Activated B cell treated with CpG ODN at 0.5 μM for 24 hours (primary cell): ENCODE measurements at regions not wholly inside any gene's neighbourhood (a gene's known extent, or its start where the extent isn't known, plus 50 kb on each side); places are given as distances from the start of the nearest gene placed in this dataset.

Experiments used
- ATAC-seq: fragments of 200-7000 bp; cut with Tn5 transposase; one replicate; pipeline ENCODE4 v1.10.0; 2021; ENCODE audit warnings: low read depth, mild to moderate bottlenecking, moderate library complexity
- CTCF ChIA-PET: fragments of 350-600 bp; sonication (Branson Sonifier 250); formaldehyde crosslinking; loops from one replicate; lab custom pipeline; 2021; ENCODE audit warnings: antibody characterized with exemption; lab: Charles Lee
- POLR2A ChIA-PET: fragments of 350-600 bp; sonication (Branson Sonifier 250); formaldehyde crosslinking; loops from one replicate; lab custom pipeline; 2021; ENCODE audit warnings: antibody characterized with exemption; lab: Charles Lee
- DNase-seq: peaks from one replicate; pipeline ENCODE4 v3.0.0; 2022
- H3K27ac Mint-ChIP-seq: one replicate; pipeline ENCODE4 v1.8.0; 2020; ENCODE audit warnings: mixed read lengths
- H3K27me3 Mint-ChIP-seq: one replicate; pipeline ENCODE4 v1.8.0; 2021; ENCODE audit warnings: mixed read lengths
- H3K36me3 Mint-ChIP-seq: one replicate; pipeline ENCODE4 v1.8.0; 2021; ENCODE audit warnings: low read depth, mixed read lengths
- H3K4me1 Mint-ChIP-seq: one replicate; pipeline ENCODE4 v1.8.0; 2021; ENCODE audit warnings: mixed read lengths
- H3K4me3 Mint-ChIP-seq: one replicate; pipeline ENCODE4 v1.8.0; 2020; ENCODE audit warnings: mild to moderate bottlenecking, mixed read lengths
- H3K9me3 Mint-ChIP-seq: one replicate; pipeline ENCODE4 v1.8.0; 2020; ENCODE audit warnings: mixed read lengths
- intact Hi-C: fragments of 100-400 bp; cut with micrococcal nuclease; formaldehyde crosslinking; loops from one replicate; pipeline ENCODE4 v1.15.1; 2024
- TF ChIP-seq, protein P1 (sequence below): fragments of 200-600 bp; IDR thresholded peaks from one replicate; pipeline ENCODE4 v1.8.0; 2022; ENCODE audit warnings: antibody characterized with exemption, mild to moderate bottlenecking

DNA sequence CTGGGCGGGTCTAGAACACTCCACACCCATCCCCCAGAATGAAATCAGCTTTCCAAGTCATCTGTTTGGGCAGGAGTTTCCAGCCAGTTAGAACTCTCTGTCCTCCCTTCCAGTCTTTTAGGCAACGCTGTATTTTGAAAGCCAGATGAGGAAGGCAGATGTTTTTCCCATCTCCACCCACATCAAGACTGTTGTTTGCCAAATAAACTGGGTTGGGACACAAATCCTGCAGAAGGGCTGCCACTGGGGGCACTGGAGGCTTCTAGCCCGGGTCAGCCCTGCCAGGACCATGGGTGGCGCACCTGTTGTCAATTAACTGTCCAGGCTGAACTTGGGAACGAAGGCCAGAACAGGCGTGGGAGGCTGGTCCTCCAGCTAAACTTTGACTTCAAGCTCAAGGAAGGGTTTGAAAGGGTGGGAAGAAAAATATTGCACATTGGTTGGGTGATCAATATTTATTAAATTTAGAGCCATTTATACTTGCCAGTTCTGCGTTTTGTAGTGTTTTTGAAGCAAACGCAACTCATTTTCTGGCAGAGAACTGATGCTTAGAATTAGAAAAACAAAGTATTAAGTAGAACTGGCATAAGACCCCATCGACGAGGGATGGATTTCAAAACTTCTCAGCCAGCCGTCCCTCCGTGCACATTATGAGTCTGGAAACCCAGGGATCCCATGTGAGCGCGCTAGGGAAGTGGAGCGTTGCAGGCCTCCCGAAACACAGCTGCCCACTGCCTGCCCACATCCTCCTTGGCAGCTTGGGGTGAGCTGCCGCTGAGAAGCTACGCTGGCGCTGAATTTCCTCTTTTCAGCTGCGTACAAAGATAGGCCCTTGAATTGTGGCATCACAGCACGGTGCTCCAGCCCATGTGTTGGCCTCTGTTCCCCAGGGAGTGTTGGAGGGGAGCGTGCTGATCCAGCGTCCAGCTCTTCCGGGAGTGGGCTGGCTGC, 297.4 kb downstream of the QKI start:
- H3K36me3 Mint-ChIP-seq, result no peaks in the 10 kb centered on the region
- ATAC-seq (peak; percentile 72), DNase-seq (peak; percentile 48)
- peak overlapping the region; percentile 63 for H3K4me3 Mint-ChIP-seq
- intact Hi-C loops, result loop anchor here (1.0 to 2.0 kb wide), 3 partner anchors 8 to 299 kb away; no protein-coding TSS in a partner anchor
- CTCF ChIA-PET, result interaction anchor here (1.3 kb wide), 1 partner anchor 44 kb away, joined by 4 read pairs; no protein-coding TSS in a partner anchor
- no peaks in the 10 kb centered on the region for H3K9me3 Mint-ChIP-seq
- H3K27me3 Mint-ChIP-seq, result no peaks in the 10 kb centered on the region
- TF ChIP-seq, protein P1, sequence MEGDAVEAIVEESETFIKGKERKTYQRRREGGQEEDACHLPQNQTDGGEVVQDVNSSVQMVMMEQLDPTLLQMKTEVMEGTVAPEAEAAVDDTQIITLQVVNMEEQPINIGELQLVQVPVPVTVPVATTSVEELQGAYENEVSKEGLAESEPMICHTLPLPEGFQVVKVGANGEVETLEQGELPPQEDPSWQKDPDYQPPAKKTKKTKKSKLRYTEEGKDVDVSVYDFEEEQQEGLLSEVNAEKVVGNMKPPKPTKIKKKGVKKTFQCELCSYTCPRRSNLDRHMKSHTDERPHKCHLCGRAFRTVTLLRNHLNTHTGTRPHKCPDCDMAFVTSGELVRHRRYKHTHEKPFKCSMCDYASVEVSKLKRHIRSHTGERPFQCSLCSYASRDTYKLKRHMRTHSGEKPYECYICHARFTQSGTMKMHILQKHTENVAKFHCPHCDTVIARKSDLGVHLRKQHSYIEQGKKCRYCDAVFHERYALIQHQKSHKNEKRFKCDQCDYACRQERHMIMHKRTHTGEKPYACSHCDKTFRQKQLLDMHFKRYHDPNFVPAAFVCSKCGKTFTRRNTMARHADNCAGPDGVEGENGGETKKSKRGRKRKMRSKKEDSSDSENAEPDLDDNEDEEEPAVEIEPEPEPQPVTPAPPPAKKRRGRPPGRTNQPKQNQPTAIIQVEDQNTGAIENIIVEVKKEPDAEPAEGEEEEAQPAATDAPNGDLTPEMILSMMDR, result no peak
- POLR2A ChIA-PET, result interaction anchor here (0.9 to 1.6 kb wide), 2 partner anchors 45 kb away, joined by 3 to 10 read pairs; no protein-coding TSS in a partner anchor
- H3K27ac Mint-ChIP-seq, result peak overlapping the region; percentile 74
- H3K4me1 Mint-ChIP-seq, result peaks cover 86% of the 10 kb centered on the region

DNA sequence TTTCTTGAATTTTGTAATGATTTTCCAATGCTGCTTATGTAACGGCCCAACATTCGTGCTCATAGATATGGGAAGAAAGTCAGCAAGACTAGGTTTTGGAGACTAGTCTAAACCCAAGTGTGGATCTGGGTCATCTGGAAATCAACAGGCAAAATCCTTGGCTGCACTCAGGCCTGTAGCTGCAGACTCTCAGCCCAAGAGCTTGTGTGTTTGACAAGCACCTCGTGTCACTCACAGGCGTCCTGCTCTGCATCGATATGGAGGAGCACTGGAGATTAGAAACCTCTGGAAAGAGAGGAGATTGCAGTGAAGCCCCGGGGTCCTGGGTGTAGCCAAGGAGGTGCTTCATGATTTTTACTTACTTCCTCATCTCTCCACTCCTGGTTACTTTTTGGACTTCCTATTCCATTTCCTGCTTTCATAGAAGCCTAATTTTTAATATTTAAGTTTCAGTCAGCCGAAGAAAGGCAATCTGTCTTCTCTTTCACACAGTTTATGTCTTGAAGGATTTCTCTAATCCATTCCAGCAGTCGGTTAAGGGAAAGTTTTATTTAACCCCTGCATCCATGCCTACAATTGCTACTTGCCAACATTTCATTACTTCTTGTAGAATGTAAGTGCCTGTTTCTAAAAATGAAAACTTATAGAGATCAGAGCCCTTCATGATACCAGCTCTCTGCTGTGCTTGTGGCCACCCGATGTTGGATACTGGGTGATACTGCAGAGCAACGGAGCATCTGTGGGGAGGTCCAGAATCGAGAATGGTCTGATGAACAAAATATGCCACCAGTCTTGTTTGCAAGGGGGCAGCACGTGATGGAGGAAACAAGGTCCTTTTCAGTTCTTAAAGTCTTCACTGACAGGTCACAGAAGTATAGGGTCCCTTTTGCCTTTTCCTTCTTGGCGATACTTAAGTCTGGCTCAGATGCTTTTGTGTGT, 296.3 kb downstream of the QKI start:
- ATAC-seq, result no peak
- intact Hi-C loops, result no loop called here
- H3K27me3 Mint-ChIP-seq, result no peaks in the 10 kb centered on the region
- peak overlapping the region; percentile 54 for H3K4me3 Mint-ChIP-seq
- no peak for DNase-seq
- H3K36me3 Mint-ChIP-seq, result no peaks in the 10 kb centered on the region
- ChIA-PET CTCF (no interaction called here), POLR2A (interaction anchor here (0.6 kb wide), 1 partner anchor 295 kb away, joined by 3 read pairs; no protein-coding TSS in a partner anchor)
- H3K4me1 Mint-ChIP-seq, result peaks cover 88% of the 10 kb centered on the region
- no peaks in the 10 kb centered on the region for H3K9me3 Mint-ChIP-seq
- peak overlapping the region; percentile 74 for H3K27ac Mint-ChIP-seq
- TF ChIP-seq, protein P1, result no peak

DNA sequence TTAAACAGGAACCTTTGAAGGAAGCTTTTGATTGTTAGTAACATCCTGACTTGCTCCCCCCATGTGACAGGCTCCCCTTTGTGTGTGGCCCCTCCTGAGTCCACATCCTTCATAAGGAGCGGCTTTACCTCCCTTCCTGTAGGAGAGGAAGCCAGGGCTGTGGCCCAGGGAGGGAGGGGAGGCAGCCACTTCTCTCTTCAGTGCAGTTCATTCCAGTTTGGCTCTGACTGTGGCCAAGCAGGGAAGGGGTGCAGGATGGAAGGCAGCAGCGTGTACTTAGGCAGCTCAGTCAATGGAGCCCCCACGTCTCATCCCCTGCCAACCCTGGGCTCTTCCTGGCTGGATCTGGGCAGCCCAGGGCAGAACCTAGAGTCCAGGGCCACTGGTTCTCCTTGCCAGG, 295.2 kb downstream of the QKI start:
- Mint-ChIP-seq H3K9me3 (no peaks in the 10 kb centered on the region), H3K4me1 (peaks cover 91% of the 10 kb centered on the region), H3K27me3 (no peaks in the 10 kb centered on the region), H3K4me3 (no peak overlapping the region), H3K27ac (peak overlapping the region; percentile 21), H3K36me3 (no peaks in the 10 kb centered on the region)
- no peak for DNase-seq
- POLR2A ChIA-PET, result interaction anchor here (0.6 to 1.8 kb wide), 2 partner anchors 44 to 294 kb away, joined by 3 to 4 read pairs; no protein-coding TSS in a partner anchor
- TF ChIP-seq, protein P1, result no peak
- intact Hi-C loops, result loop anchor here (5.0 kb wide), 1 partner anchor 248 kb away; no protein-coding TSS in a partner anchor
- no peak for ATAC-seq
- CTCF ChIA-PET, result no interaction called here

DNA sequence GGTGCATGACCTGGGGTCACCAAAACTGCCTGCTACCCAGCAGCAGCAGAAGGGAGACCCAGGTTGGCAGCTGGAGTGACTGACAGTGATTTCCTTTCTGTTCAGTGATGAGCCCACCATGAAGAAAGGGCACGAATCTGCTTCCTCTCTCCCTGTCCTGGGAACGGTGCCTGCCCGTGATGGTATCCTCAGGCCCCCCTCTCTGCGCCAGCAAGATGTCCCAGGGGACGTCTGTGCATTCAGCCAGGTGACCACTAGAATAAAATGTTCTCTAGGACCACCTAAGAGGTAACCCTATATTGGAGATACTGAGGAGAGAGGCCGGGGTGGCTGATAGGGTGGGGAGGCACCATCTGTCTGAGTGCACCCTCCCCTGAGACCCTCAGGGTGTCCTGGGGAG, 294.7 kb downstream of the QKI start:
- no peaks in the 10 kb centered on the region for H3K36me3 Mint-ChIP-seq
- TF ChIP-seq, protein P1, result no peak
- H3K27ac Mint-ChIP-seq, result no peak overlapping the region

More for the DNA sequence above, 294.7 kb downstream of the QKI start:
- Mint-ChIP-seq H3K9me3 (no peaks in the 10 kb centered on the region), H3K4me1 (peaks cover 96% of the 10 kb centered on the region), H3K27me3 (no peaks in the 10 kb centered on the region), H3K4me3 (no peak overlapping the region)
- CTCF ChIA-PET, result interaction anchor here (0.5 kb wide), 1 partner anchor 48 kb away, joined by 3 read pairs; no protein-coding TSS in a partner anchor
- DNase-seq (no peak), ATAC-seq (no peak)
- intact Hi-C loops, result loop anchor here (5.0 kb wide), 1 partner anchor 248 kb away; no protein-coding TSS in a partner anchor
- POLR2A ChIA-PET, result interaction anchor here (1.8 kb wide), 1 partner anchor 43 kb away, joined by 4 read pairs; no protein-coding TSS in a partner anchor
